BJ (cell line): ENCODE measurements at regions not wholly inside any gene's neighbourhood (a gene's known extent, or its start where the extent isn't known, plus 50 kb on each side); places are given as distances from the start of the nearest gene placed in this dataset.
A peak's percentile ranks its signal among the peaks of the same experiment; 100 is the strongest.

Experiments
- CTCF ChIA-PET: fragments of 350-600 bp; formaldehyde crosslinking; extraction: SDS; loops from one replicate; lab custom pipeline; 2021; ENCODE audit warnings: antibody characterized with exemption, inconsistent platforms; lab: Yijun Ruan, JAX
- POLR2A ChIA-PET: fragments of 300-600 bp; sonication (Branson Sonifier 250); formaldehyde crosslinking; extraction: SDS; loops from one replicate; lab custom pipeline; 2021; ENCODE audit warnings: antibody characterized with exemption; lab: Charles Lee
- DNase-seq: peaks from one replicate; pipeline ENCODE4 v3.0.0-alpha.2; 2011; ENCODE audit warnings: low read depth
- H3K27me3 ChIP-seq: 2 replicates; pipeline ENCODE4 v1.6.0; 2011; ENCODE audit warnings: low read length; ENCODE audit not compliant: control insufficient read depth, insufficient read depth
- H3K36me3 ChIP-seq: 2 replicates; pipeline ENCODE4 v1.5.1; 2011; ENCODE audit warnings: low read length; ENCODE audit not compliant: control insufficient read depth, insufficient read depth
- H3K4me3 ChIP-seq: 2 replicates; pipeline ENCODE4 v1.5.1; 2011; ENCODE audit warnings: low read depth, mild to moderate bottlenecking, control low read depth, low read length
- CTCF ChIP-seq: IDR thresholded peaks from 2 replicates; pipeline ENCODE4 v1.5.1; 2011; ENCODE audit warnings: low read depth, mild to moderate bottlenecking, control low read depth, inconsistent platforms, low read length, moderate library complexity; ENCODE audit not compliant: insufficient read depth

GRCh38 chr4:138090918-138091676 is 151.1 kb downstream of the SLC7A11 start:
- DNase-seq, result no peak
- CTCF ChIA-PET, result interaction anchor here (0.5 to 6.6 kb wide), 27 partner anchors 9 to 979 kb away, joined by 3 to 147 read pairs (median 5); no protein-coding TSS in a partner anchor
- TF ChIP-seq CTCF, result no peak

DNA sequence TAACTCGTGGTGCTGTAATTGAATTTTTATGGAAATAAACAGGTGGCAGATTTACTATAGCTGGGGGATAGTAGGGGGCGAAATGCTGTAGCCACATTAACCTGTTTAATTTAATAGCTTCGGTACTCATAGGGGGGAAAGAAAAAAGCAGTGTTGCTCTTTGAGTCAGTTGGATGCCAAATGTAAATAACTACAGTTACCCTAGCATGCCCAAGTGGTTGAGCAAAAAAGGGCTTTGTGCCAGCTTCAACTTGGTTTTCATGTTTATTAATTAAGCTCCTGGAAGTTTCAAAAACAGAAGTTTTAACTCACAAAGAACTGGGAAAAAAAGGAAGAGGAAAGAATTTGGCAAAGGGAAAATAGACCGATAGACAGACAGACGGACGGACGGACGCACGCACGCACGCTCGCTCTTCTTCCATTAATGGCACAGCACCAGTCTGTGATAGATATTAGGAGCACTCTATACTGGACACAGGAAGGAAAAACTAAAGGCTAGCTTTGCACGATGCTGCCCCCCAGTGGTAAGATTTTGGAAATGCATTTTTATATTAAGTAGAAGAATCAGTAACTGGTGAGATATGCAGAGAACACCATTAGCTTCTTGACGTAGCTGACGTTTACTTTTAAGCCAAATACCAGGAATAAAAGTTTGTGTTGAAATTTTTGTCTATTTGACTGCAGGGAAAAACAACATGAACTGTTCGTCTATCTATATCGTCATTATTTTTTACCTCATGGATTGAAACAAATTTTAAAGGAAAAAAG is 151.8 kb downstream of the SLC7A11 start:
- DNase-seq, result peak; percentile 41
- Histone ChIP-seq H3K4me3 (peak overlapping the region; percentile 26), H3K36me3 (no peaks in the 10 kb centered on the region), H3K27me3 (no peaks in the 10 kb centered on the region)
- CTCF ChIA-PET, result interaction anchor here (0.5 to 6.6 kb wide), 40 partner anchors 9 to 978 kb away, joined by 3 to 147 read pairs (median 4); no protein-coding TSS in a partner anchor
- peak; percentile 64 for TF ChIP-seq CTCF
- POLR2A ChIA-PET, result interaction anchor here (0.7 kb wide), 1 partner anchor 50 kb away, joined by 3 read pairs; no protein-coding TSS in a partner anchor

More at GRCh38 chr4:138090918-138091676, 151.1 kb downstream of the SLC7A11 start:
- Histone ChIP-seq H3K27me3 (no peaks in the 10 kb centered on the region), H3K4me3 (no peak overlapping the region), H3K36me3 (no peaks in the 10 kb centered on the region)
- POLR2A ChIA-PET, result interaction anchor here (0.6 kb wide), 1 partner anchor 440 kb away, joined by 5 read pairs; no protein-coding TSS in a partner anchor

- H3K36me3 ChIP-seq, result no peaks in the 10 kb centered on the region
- ChIA-PET POLR2A (no interaction called here), CTCF (interaction anchor here (1.5 to 6.6 kb wide), 5 partner anchors 11 to 592 kb away, joined by 3 to 147 read pairs (median 9); no protein-coding TSS in a partner anchor)
- TF ChIP-seq CTCF, result no peak
- H3K27me3 ChIP-seq, result no peaks in the 10 kb centered on the region
- DNase-seq, result no peak
- no peak overlapping the region for H3K4me3 ChIP-seq
Measured at GRCh38 chr4:138088449-138089208, 153.5 kb downstream of the SLC7A11 start.

DNA sequence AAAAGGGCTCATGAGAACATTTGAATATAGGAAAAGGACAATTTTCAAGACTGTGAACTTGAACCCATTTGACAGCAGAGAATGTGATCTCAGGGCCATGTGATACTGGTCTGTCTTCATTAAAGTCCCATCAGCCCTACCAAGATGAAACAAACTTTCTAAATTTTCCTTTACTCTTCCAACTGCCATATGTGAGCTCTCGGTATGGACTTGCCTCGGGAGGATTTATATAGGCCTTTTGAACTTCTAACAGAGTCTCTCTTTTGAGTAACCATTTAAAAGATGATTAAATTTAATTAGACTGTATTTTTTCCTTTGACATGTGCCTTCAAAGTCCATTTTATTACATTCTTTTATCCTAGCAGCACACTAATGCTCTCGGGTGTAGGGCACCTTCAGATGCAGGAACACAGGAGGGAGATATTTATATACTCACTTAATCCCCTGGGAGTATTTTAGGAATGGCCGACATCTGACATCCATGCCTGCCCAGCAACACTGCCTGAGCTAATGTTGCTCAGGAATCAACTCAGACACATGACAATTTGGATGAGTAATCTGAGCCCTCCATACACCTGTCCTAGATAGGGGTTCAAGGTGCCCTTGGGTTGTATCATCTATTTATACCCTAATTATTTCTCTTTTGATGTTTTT is 155.0 kb downstream of the SLC7A11 start:
- ChIA-PET CTCF (interaction anchor here (0.9 to 6.6 kb wide), 5 partner anchors 33 to 594 kb away, joined by 3 to 147 read pairs (median 3); no protein-coding TSS in a partner anchor), POLR2A (no interaction called here)
- Histone ChIP-seq H3K27me3 (no peaks in the 10 kb centered on the region), H3K4me3 (no peak overlapping the region), H3K36me3 (no peaks in the 10 kb centered on the region)
- no peak for DNase-seq
- no peak for TF ChIP-seq CTCF
